GM19025 (cell line): ENCODE measurements at regions not wholly inside any gene's neighbourhood (a gene's known extent, or its start where the extent isn't known, plus 50 kb on each side); places are given as distances from the start of the nearest gene placed in this dataset.
"Not testable (repeated sequence)": the region's sequence is repeated elsewhere in the genome, so short reads cannot be mapped to it uniquely, and the experiment has no call there.

ENCODE experiments used
- ATAC-seq: cut with Tn5 transposase; IDR thresholded peaks from one replicate; pipeline ENCODE4 v1.9.1; 2021; ENCODE audit warnings: mild to moderate bottlenecking, low read depth, moderate library complexity; ENCODE audit not compliant: unreplicated experiment

DNA sequence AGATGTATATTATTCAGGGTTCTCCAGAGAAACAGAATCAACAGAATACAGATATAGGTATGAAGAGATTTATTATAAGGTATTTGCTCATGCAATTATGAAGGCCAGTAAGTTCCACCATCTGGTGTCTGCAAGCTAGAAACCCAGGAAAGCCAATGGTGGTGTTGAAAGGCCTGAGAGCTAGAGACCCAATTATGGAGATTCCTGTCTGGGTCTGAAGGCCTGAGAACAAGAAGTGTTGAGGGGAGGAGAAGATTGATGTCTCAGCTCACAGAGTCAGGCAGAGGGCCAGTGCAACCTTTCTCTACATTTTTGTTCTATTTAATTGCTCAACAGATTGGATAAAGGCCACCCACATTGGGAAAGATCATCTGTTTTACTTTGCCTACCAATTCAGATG lies 524.2 kb upstream of the CRIM1 start:
- no peak for ATAC-seq

GRCh38 chr2:35830833-35831232 lies 524.7 kb upstream of the CRIM1 start:
- ATAC-seq = no peak

GRCh38 chr2:35827086-35827485 lies 528.5 kb upstream of the CRIM1 start:
- ATAC-seq = no peak

GRCh38 chr2:35822716-35823115 lies 532.9 kb upstream of the CRIM1 start:
- no peak for ATAC-seq

- ATAC-seq = no peak
Observed at GRCh38 chr2:35821675-35822074, 533.9 kb upstream of the CRIM1 start.

GRCh38 chr2:35820391-35820790 lies 535.2 kb upstream of the CRIM1 start:
- ATAC-seq = no peak

- ATAC-seq = no peak
Observed at GRCh38 chr2:35819033-35819432, 536.5 kb upstream of the CRIM1 start.

DNA sequence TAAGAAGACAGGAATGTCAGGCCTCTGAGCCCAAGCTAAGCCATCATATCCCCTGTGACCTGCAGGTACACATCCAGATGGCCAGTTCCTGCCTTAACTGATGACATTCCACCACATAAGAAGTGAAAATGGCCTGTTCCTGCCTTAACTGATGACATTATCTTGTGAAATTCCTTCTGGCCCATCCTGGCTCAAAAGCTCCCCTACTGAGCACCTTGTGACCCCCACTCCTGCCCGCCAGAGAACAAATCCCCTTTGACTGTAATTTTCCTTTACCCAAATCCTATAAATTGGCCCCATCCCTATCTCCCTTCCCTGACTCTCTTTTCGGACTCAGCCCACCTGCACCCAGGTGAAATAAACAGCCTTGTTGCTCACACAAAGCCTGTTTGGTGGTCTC lies 537.2 kb upstream of the CRIM1 start:
- ATAC-seq = not testable (repeated sequence)

DNA sequence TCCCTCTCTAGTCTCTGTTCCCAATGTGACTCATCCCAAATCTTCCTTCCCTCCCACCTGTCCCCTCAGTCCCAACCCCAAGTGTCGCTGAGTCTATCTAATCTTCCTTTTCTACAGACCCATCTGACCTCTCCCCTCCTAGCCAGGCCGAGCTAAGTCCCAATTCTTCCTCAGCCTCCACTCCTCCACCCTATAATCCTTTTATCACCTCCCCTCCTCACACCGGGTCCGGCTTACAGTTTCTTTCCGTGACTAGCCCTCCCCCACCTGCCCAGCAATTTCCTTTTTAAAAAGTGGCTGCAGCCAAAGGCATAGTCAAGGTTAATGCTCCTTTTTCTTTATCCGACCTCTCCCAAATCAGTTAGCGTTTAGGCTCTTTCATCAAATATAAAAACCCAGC lies 541.0 kb upstream of the CRIM1 start:
- ATAC-seq = not testable (repeated sequence)

DNA sequence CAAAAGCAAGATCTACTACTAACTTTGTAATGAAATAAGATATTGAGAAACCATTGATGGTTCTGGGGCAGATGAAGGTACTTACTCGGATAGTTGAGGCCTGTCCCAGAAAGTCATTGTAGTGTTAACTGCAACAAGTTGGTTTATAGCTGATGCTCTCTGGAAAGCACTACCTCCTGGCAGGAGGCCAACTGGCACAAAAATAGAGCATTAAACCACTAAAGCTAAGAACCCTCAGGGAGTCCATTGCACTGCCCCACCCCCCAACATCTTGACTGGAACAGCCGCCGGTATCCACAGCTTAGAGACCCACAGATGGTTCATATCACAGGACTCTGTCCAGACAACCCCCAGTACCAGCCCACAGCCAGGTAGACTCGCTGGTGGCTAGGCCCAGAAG lies 552.5 kb upstream of the CRIM1 start:
- no peak for ATAC-seq

DNA sequence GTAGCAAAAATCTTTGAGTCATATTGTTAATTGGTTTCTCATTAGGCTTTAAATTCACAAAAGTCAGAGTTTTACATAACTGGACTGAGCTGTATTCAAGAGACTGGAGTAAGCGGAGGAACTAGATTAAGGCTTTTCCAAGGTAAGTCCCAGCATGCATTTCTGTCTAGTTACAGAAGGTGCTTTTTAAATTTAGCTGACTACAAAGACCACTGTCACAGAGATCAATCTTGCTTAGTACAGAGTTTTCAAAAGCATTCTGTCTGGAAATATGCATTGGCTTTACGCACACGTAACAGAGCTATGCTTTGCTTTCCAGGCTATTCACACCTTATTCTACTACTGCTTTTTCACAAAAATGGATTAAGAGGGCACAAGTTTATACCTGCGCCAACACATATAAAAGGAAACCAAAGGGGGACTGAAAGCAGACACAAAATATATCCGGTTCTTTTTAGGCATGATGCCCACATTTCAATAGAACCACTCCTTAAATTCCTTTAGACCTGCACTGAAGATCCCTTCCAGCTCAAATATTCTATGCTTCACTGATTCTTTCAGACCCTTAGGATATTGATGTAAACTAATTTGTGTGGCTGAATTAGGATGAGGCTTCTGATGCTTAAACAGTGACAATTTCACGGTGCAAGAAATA lies 560.7 kb upstream of the CRIM1 start:
- no peak for ATAC-seq

GRCh38 chr2:35790292-35790691 lies 565.3 kb upstream of the CRIM1 start:
- ATAC-seq = no peak

DNA sequence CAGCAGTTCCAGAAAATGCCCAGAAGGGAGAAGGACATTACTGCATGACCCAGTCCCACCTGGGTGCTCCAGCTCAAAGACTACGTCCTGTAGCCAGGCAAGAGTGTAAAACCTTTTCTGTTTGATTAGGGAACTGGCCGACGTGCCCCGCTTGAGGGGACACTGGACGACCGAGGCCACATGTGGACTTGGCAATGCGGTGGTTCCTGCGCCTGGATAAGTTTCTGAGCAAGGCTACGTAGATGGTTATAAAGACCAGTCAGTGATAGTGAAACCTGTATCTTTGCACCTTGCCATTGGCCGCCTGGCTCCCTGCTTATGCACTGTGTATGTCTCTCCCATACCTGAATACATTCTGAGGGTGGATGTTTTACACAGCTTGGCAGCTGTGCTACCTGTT lies 567.0 kb upstream of the CRIM1 start:
- ATAC-seq = no peak

DNA sequence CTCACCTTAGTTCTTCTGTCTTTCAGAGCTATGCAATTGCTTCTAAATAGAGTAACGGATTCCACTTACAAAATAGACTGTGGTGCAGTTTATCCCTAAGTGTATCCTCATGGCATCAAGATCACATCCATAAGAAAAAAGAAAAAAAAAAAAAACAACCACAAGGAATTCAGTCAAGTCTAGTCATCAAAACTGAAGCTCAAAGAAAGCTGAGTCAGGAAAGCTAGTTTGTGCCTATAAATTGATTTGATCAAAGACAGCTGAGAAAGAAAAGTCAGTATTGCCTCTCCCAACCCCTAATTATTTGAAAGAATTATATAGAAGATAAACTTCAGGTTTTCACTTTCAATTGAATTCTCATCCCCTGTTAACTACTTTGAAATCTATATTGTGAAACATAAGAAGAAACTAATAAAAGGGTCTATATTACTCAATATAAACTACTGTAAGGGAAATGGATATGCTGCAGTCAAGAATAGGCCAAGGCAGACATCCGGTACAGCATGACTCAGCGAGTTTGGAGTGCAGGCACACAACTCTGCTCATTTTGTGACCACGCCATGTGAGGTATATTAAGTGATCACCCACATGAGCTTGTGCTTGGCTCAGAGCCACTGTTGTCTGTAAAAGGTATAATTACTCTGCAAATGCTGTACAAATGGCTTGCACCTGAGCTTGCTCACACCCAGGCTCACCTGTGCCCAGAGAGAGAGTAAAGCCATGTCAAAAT lies 568.1 kb upstream of the CRIM1 start:
- ATAC-seq = no peak

GRCh38 chr2:35785564-35785963 lies 570.0 kb upstream of the CRIM1 start:
- ATAC-seq = no peak

DNA sequence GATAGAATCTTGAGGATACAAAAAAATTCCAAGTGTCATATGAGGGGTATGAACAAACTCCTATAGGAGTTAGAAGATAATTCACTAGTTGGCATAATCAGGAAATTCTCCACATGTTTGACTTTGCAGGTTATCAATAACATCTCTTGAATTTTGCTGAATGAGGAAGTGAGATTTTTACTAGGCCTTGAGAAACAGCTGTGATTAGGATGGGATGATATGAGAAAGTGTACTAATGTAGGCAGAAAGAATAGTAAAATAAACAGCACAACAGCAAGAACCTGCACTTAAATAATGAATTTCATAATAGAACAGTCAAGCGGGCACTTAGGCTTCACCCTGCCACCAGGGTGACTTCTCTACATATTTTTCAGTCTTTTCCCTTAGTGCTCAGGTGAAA lies 570.8 kb upstream of the CRIM1 start:
- ATAC-seq = no peak

DNA sequence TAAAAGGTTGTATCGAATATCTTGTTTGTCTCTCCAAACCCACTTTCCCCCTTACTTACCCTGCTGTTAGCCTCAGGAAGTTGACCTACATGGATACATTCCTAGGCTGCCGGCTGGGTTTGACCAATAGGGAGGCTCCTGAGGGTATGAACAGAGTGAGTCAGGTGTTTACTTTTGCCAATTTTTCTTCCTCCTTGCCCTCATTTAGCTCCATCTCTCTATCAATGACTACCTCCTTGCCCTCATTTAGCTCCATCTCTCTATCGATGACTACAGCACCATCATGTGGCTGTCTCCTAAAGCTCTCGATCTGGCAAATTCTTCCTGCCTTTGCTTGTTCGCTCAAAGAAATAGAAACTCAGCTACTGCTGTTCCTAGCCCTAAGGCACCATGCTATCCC lies 571.9 kb upstream of the CRIM1 start:
- ATAC-seq = no peak

DNA sequence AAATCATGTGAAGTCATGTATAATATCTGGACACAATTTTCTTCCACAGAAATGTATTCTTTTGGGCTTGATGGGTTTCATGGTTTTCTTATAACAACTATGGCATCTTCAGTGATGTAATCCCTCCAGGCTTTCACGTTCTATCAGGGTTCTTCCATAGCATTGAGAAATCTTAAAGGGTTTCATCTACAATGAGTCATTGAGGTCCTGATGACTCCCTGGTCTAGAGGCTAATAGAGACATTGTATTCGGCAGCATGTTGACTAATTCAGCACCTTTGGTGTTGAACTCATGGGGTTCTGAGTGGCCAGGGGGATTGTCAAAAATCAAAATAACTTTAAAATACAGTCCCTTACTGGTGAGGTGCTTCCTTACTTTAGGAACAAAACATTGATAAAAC lies 614.0 kb upstream of the CRIM1 start:
- no peak for ATAC-seq

DNA sequence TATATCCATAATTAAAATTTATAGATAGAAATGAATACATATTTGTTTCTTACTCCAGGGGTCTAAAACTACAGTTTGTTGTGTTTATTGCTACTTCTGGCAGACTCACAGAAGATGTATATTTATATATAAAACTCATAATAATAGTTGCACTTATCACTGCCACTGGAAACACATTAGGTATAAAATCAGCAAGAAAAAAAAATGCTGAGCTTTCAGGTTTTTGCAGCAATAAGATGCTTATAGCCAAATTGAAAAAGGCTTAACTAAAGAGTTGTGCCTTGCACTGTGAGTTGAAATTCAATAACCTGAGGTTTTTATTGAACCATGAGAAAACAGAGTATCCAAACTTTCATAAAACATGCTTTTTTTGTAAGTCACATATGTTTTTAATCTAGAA lies 623.9 kb upstream of the CRIM1 start:
- no peak for ATAC-seq

DNA sequence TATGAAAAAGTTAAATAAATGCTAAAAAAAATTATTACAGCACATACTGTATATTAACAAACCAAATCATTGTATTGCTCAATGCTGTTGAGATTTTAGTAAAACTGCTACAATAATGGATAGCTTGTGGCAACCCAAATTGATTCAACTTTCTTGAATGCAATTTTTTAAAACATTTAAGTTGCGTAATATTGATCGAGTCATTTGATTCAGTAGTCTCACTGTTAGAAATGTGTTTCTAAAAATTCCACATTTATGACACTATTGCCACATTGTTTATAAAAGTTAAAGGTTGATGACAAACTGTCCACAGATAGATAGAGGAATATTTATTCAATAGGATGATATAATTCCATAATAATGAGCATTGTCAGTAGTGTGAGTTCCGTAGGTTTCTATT lies 640.7 kb upstream of the CRIM1 start:
- ATAC-seq = no peak

DNA sequence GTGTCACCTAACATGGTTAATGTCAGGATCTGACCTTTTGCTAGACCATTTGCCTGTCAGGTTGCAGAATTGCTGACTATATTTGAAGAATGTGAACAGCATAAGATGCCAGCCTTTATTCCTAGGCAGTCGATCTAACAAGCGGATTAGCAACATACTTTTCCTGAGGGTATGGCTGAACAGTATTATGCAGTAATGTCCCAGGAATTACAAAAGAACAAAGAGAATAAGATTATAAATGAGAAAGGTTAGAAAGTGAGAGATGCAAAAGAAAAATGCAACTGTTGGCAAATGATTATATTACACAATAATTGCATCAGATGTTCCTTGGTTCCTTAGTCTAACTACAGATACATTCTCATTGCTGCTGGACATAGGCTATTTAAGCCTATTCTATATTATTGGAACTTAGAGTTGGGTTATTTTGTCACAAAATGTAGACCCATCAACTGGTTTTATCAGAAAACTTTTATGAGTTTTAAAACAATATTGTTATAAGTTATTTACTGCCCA lies 647.1 kb upstream of the CRIM1 start:
- no peak for ATAC-seq

- ATAC-seq = no peak
Observed at GRCh38 chr2:35688309-35688708, 667.3 kb upstream of the CRIM1 start.
